GM12878 (cell line): ENCODE measurements at regions not wholly inside any gene's neighbourhood (a gene's known extent, or its start where the extent isn't known, plus 50 kb on each side); places are given as distances from the start of the nearest gene placed in this dataset.
"Not testable (repeated sequence)": the region's sequence is repeated elsewhere in the genome, so short reads cannot be mapped to it uniquely, and the experiment has no call there.

Source experiments
- ATAC-seq: fragments of 200-7000 bp; cut with Tn5 transposase; 3 replicates; pipeline ENCODE4 v1.9.1; 2020; ENCODE audit warnings: mild to moderate bottlenecking, moderate library complexity
- BruUV-seq: library from RNA; stranded (reverse); fragments of 400-500 nt; replicated peaks from 2 replicates; lab custom pipeline; 2021; lab: Mats Ljungman, UMichigan
- CTCF ChIA-PET: fragments of 300-600 bp; sonication (Branson Sonifier 250); formaldehyde crosslinking; extraction: SDS; loops from one replicate; lab custom pipeline; 2021; ENCODE audit warnings: inconsistent platforms; lab: Yijun Ruan, JAX
- POLR2A ChIA-PET: fragments of 350-600 bp; formaldehyde crosslinking; extraction: SDS; loops from one replicate; lab custom pipeline; 2021; ENCODE audit warnings: inconsistent platforms; lab: Charles Lee
- RAD21 ChIA-PET: fragments of 300-600 bp; sonication (Branson Sonifier 250); formaldehyde crosslinking; loops from one replicate; lab custom pipeline; 2023; ENCODE audit warnings: antibody characterized with exemption; ENCODE audit not compliant: unreplicated experiment; lab: Charles Lee
- SMC1A ChIA-PET: fragments of 300-600 bp; sonication (Branson Sonifier 250); formaldehyde crosslinking; loops from one replicate; lab custom pipeline; 2023; ENCODE audit not compliant: unreplicated experiment, uncharacterized antibody; lab: Charles Lee
- DNase-seq: peaks from one replicate; pipeline ENCODE4 v3.0.0-alpha.2; 2011; ENCODE audit warnings: low read depth, low spot score
- FAIRE-seq: peaks from 3 replicates; lab custom pipeline; 2011; peaks lifted over from hg19 to GRCh38; lab: Jason Lieb, UNC
- H2AFZ ChIP-seq: 2 replicates; pipeline ENCODE4 v1.6.0; 2011; ENCODE audit warnings: low read depth, low read length, control low read depth; ENCODE audit not compliant: control insufficient read depth
- H3K27ac ChIP-seq: 2 replicates; pipeline ENCODE4 v1.5.1; 2011; ENCODE audit warnings: control low read depth; ENCODE audit not compliant: control insufficient read depth, insufficient read depth
- H3K27me3 ChIP-seq, 2 experiments: replicated peaks in 1 of 2; 2 replicates each; pipeline versions ENCODE4 v1.6.0 to v1.6.1; 2011; ENCODE audit warnings: low read length in 1 of 2; ENCODE audit not compliant: control insufficient read depth in 2 of 2, insufficient read depth in 2 of 2
- H3K36me3 ChIP-seq, 2 experiments: 2 replicates each; pipeline ENCODE4 v1.5.1; 2011; ENCODE audit warnings: low read length in 1 of 2; ENCODE audit not compliant: control insufficient read depth in 2 of 2, insufficient read depth in 2 of 2
- H3K4me1 ChIP-seq: 2 replicates; pipeline ENCODE4 v1.6.1; 2011; ENCODE audit warnings: mild to moderate bottlenecking, low read length, moderate library complexity, mixed read lengths; ENCODE audit not compliant: control insufficient read depth, insufficient read depth
- H3K4me2 ChIP-seq: 2 replicates; pipeline ENCODE4 v1.6.0; 2011; ENCODE audit warnings: control low read depth; ENCODE audit not compliant: control insufficient read depth, insufficient read depth
- H3K4me3 ChIP-seq: fragments of 200-600 bp; sonication (generic); 2 replicates; pipeline ENCODE4 v1.5.1; 2016
- H3K79me2 ChIP-seq: 2 replicates; pipeline ENCODE4 v1.6.0; 2011; ENCODE audit warnings: low read length; ENCODE audit not compliant: control insufficient read depth, insufficient read depth
- H3K9ac ChIP-seq: 2 replicates; pipeline ENCODE4 v1.8.0; 2011; ENCODE audit warnings: low read length, control low read depth, mixed read lengths; ENCODE audit not compliant: control insufficient read depth, insufficient read depth
- H3K9me3 ChIP-seq: replicated peaks from 3 replicates; pipeline ENCODE4 v1.5.1; 2011; ENCODE audit warnings: mild to moderate bottlenecking, low read length; ENCODE audit not compliant: control insufficient read depth, insufficient read depth
- H4K20me1 ChIP-seq: 2 replicates; pipeline ENCODE4 v1.6.0; 2011; ENCODE audit not compliant: control insufficient read depth, insufficient read depth
- WGBS: methylation state at CpG from one replicate; pipeline ENCODE4 v1.1.6; 2016; ENCODE audit warnings: low lambda C conversion rate; ENCODE audit not compliant: insufficient replicate concordance, insufficient coverage; ENCODE audit errors: missing lambda C conversion rate; 5-methylcytosine and 5-hydroxymethylcytosine counted together
- in situ Hi-C: fragments of 300-500 bp; cut with MboI; formaldehyde crosslinking; loops from 9 replicates; pipeline ENCODE4 v1.14.3; 2018; ENCODE audit warnings: mixed read lengths
- intact Hi-C: fragments of 100-400 bp; cut with micrococcal nuclease; formaldehyde crosslinking; loops from one replicate; pipeline ENCODE4 v1.14.2; 2022; ENCODE audit not compliant: unreplicated experiment
- TF ChIP-seq, protein P1 (sequence below): fragments of 450-650 bp; IDR thresholded peaks from 2 replicates; pipeline ENCODE4 v1.6.1; 2016; ENCODE audit warnings: mild to moderate bottlenecking, moderate library complexity, borderline replicate concordance

DNA sequence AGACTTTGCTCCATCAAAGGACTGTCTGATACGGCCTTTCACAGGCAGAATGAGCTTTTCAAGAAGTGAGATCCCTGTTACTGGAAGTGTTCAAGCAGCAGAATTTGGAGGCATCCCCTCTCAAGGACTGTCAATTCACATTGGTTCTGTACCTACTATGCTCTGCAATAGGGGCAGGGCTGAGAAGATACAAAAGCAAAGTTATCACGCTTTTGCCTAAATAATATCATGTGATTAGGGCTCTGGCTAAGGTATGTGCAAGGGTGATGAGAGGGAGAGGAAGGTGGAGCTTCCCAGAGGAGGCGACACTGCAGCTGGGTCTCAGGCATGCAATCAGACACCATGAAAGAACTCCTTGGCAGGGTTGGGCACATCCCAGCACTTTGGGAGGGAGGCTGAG is 80.2 kb upstream of the PIM1 start (continued):
- TF ChIP-seq, protein P1, sequence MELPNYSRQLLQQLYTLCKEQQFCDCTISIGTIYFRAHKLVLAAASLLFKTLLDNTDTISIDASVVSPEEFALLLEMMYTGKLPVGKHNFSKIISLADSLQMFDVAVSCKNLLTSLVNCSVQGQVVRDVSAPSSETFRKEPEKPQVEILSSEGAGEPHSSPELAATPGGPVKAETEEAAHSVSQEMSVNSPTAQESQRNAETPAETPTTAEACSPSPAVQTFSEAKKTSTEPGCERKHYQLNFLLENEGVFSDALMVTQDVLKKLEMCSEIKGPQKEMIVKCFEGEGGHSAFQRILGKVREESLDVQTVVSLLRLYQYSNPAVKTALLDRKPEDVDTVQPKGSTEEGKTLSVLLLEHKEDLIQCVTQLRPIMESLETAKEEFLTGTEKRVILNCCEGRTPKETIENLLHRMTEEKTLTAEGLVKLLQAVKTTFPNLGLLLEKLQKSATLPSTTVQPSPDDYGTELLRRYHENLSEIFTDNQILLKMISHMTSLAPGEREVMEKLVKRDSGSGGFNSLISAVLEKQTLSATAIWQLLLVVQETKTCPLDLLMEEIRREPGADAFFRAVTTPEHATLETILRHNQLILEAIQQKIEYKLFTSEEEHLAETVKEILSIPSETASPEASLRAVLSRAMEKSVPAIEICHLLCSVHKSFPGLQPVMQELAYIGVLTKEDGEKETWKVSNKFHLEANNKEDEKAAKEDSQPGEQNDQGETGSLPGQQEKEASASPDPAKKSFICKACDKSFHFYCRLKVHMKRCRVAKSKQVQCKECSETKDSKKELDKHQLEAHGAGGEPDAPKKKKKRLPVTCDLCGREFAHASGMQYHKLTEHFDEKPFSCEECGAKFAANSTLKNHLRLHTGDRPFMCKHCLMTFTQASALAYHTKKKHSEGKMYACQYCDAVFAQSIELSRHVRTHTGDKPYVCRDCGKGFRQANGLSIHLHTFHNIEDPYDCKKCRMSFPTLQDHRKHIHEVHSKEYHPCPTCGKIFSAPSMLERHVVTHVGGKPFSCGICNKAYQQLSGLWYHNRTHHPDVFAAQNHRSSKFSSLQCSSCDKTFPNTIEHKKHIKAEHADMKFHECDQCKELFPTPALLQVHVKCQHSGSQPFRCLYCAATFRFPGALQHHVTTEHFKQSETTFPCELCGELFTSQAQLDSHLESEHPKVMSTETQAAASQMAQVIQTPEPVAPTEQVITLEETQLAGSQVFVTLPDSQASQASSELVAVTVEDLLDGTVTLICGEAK, result no peak

DNA sequence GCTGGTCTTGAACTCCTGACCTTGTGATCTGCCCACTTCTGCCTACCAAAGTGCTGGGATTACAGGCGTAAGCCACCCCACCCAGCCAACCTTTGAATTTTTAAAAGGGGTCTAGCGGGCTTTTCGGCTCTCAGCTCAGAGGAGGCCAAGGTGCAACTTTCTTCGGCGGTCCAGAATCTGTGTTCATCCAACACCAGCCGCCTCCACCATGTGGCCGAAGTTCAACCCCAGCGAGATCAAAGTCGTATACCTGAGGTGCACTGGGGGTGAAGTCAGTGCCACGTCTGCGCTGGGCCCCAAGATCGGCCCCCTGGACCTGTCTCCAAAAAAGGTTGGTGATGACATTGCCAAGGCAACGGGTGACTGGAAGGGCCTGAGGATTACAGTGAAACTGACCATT is 78.8 kb upstream of the PIM1 start:
- H3K9ac ChIP-seq, H3K36me3 ChIP-seq, RAD21 ChIA-PET, intact Hi-C loops, H4K20me1 ChIP-seq, BruUV-seq, DNase-seq, H3K9me3 ChIP-seq, H3K4me2 ChIP-seq, SMC1A ChIA-PET, FAIRE-seq, POLR2A ChIA-PET, H3K27me3 ChIP-seq, in situ Hi-C loops, H3K4me3 ChIP-seq, H3K4me1 ChIP-seq, ATAC-seq, H3K27ac ChIP-seq, H3K79me2 ChIP-seq, H2AFZ ChIP-seq, CTCF ChIA-PET: not testable (repeated sequence)
- 81% methylated on average over 13 of the region's 13 CpGs for WGBS

DNA sequence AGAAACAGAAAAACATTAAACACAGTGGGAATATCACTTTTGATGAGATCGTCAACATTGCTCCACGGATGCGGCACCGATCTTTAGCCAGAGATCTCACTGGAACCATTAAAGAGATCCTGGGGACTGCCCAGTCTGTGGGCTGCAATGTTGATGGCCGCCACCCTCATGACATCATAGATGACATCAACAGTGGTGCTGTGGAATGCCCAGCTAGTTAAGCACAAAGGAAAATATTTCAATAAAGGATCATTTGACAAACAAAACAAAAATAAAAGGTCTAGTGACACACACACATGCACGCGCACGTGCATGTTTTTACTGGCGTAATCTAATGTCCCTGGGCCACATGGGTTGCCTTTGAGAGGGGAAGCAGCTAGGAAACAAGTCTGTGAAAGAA is 78.4 kb upstream of the PIM1 start:
- H3K4me3 ChIP-seq, H3K4me2 ChIP-seq, DNase-seq, in situ Hi-C loops, H3K27ac ChIP-seq, BruUV-seq, ATAC-seq, intact Hi-C loops, RAD21 ChIA-PET, H3K79me2 ChIP-seq, H3K27me3 ChIP-seq, FAIRE-seq, H3K9me3 ChIP-seq, H2AFZ ChIP-seq, H3K9ac ChIP-seq, POLR2A ChIA-PET, H4K20me1 ChIP-seq, SMC1A ChIA-PET, CTCF ChIA-PET, H3K4me1 ChIP-seq, H3K36me3 ChIP-seq: not testable (repeated sequence)
- WGBS, result 80% methylated on average over 9 of the region's 9 CpGs
